Immature natural killer cell (primary cell): ENCODE measurements at regions not wholly inside any gene's neighbourhood (a gene's known extent, or its start where the extent isn't known, plus 50 kb on each side); places are given as distances from the start of the nearest gene placed in this dataset.

Experiments
- DNase-seq, 3 donors: peaks; one replicate each; pipeline ENCODE4 v3.0.0; 2022; ENCODE audit warnings: mixed read lengths in 1 of 3
- H3K27ac Mint-ChIP-seq, 6 donors: one replicate each; pipeline ENCODE4 v1.8.0; 2020; ENCODE audit warnings: mixed read lengths in 6 of 6, mild to moderate bottlenecking in 5 of 6, inconsistent platforms in 4 of 6, moderate library complexity in 3 of 6
- H3K27me3 Mint-ChIP-seq, 3 donors: one replicate each; pipeline ENCODE4 v1.8.0; 2020 to 2021; ENCODE audit warnings: low read depth in 3 of 3, mild to moderate bottlenecking in 3 of 3, mixed read lengths in 3 of 3, moderate library complexity in 3 of 3, inconsistent platforms in 1 of 3
- H3K36me3 Mint-ChIP-seq, 3 donors: one replicate each; pipeline ENCODE4 v1.8.0; 2020; ENCODE audit warnings: mixed read lengths in 3 of 3, inconsistent platforms in 2 of 3, mild to moderate bottlenecking in 2 of 3
- H3K4me1 Mint-ChIP-seq, 2 donors: one replicate each; pipeline ENCODE4 v1.8.0; 2020; ENCODE audit warnings: inconsistent platforms in 2 of 2, mild to moderate bottlenecking in 2 of 2, mixed read lengths in 2 of 2, moderate library complexity in 1 of 2
- H3K4me3 Mint-ChIP-seq, 5 donors: one replicate each; pipeline ENCODE4 v1.8.0; 2020; ENCODE audit warnings: mild to moderate bottlenecking in 5 of 5, mixed read lengths in 5 of 5, inconsistent platforms in 3 of 5, moderate library complexity in 3 of 5
- H3K9me3 Mint-ChIP-seq, 6 donors: one replicate each; pipeline ENCODE4 v1.8.0; 2020; ENCODE audit warnings: mild to moderate bottlenecking in 6 of 6, mixed read lengths in 6 of 6, inconsistent platforms in 4 of 6, moderate library complexity in 3 of 6

GRCh38 chr1:74818241-74818640 lies 85.3 kb downstream of the TYW3 start:
- no peak overlapping the region for H3K4me3 Mint-ChIP-seq

GRCh38 chr1:74818661-74819456 lies 85.9 kb downstream of the TYW3 start:
- Mint-ChIP-seq H3K9me3 (peaks cover 0 to 19% (median 4%) of the 10 kb centered on the region in 6 donors), H3K4me1 (no peaks in the 10 kb centered on the region)
- no peak for DNase-seq

More at GRCh38 chr1:74818241-74818640, 85.3 kb downstream of the TYW3 start:
- no peaks in the 10 kb centered on the region for H3K4me1 Mint-ChIP-seq
- H3K9me3 Mint-ChIP-seq = peaks cover 0 to 22% (median 4%) of the 10 kb centered on the region in 6 donors
- H3K36me3 Mint-ChIP-seq = no peaks in the 10 kb centered on the region
- no peak for DNase-seq
- peaks cover 0 to 2% (median 0%) of the 10 kb centered on the region in 3 donors for H3K27me3 Mint-ChIP-seq
- no peak overlapping the region for H3K27ac Mint-ChIP-seq

GRCh38 chr1:74822851-74823401 lies 90.0 kb downstream of the TYW3 start:
- H3K36me3 Mint-ChIP-seq = no peaks in the 10 kb centered on the region
- no peak overlapping the region for H3K4me3 Mint-ChIP-seq
- no peak overlapping the region for H3K27ac Mint-ChIP-seq
- no peaks in the 10 kb centered on the region for H3K4me1 Mint-ChIP-seq
- H3K27me3 Mint-ChIP-seq = no peaks in the 10 kb centered on the region
- DNase-seq = no peak
- H3K9me3 Mint-ChIP-seq = peaks cover 0 to 9% (median 0%) of the 10 kb centered on the region in 6 donors

More at GRCh38 chr1:74818661-74819456, 85.9 kb downstream of the TYW3 start:
- Mint-ChIP-seq H3K4me3 (no peak overlapping the region), H3K27me3 (peaks cover 0 to 2% (median 0%) of the 10 kb centered on the region in 3 donors), H3K36me3 (no peaks in the 10 kb centered on the region), H3K27ac (no peak overlapping the region)

- H3K27me3 Mint-ChIP-seq = no peaks in the 10 kb centered on the region
- peaks cover 0 to 2% (median 0%) of the 10 kb centered on the region in 6 donors for H3K9me3 Mint-ChIP-seq
- H3K4me1 Mint-ChIP-seq = no peaks in the 10 kb centered on the region
Measured at GRCh38 chr1:74824497-74825107, 91.7 kb downstream of the TYW3 start.

GRCh38 chr1:74830766-74831165 lies 97.8 kb downstream of the TYW3 start:
- no peaks in the 10 kb centered on the region for H3K36me3 Mint-ChIP-seq
- peaks cover 0 to 6% (median 2%) of the 10 kb centered on the region in 6 donors for H3K9me3 Mint-ChIP-seq

More at GRCh38 chr1:74824497-74825107, 91.7 kb downstream of the TYW3 start:
- Mint-ChIP-seq H3K27ac (no peak overlapping the region), H3K4me3 (no peak overlapping the region), H3K36me3 (no peaks in the 10 kb centered on the region)
- no peak for DNase-seq

GRCh38 chr1:74834261-74834660 lies 101.3 kb downstream of the TYW3 start:
- Mint-ChIP-seq H3K4me3 (no peak overlapping the region), H3K36me3 (no peaks in the 10 kb centered on the region), H3K9me3 (peaks cover 0 to 6% (median 2%) of the 10 kb centered on the region in 6 donors), H3K27me3 (no peaks in the 10 kb centered on the region), H3K4me1 (no peaks in the 10 kb centered on the region), H3K27ac (no peak overlapping the region)
- no peak for DNase-seq

More at GRCh38 chr1:74830766-74831165, 97.8 kb downstream of the TYW3 start:
- Mint-ChIP-seq H3K27me3 (no peaks in the 10 kb centered on the region), H3K27ac (no peak overlapping the region), H3K4me3 (no peak overlapping the region), H3K4me1 (no peaks in the 10 kb centered on the region)
- no peak for DNase-seq

GRCh38 chr1:74835051-74835450 lies 102.1 kb downstream of the TYW3 start:
- Mint-ChIP-seq H3K27ac (no peak overlapping the region), H3K4me3 (no peak overlapping the region), H3K36me3 (no peaks in the 10 kb centered on the region), H3K9me3 (peaks cover 0 to 8% (median 2%) of the 10 kb centered on the region in 6 donors), H3K4me1 (no peaks in the 10 kb centered on the region), H3K27me3 (no peaks in the 10 kb centered on the region)
- no peak for DNase-seq

GRCh38 chr1:74842726-74843125 lies 109.8 kb downstream of the TYW3 start:
- no peak overlapping the region for H3K27ac Mint-ChIP-seq
- H3K4me3 Mint-ChIP-seq = no peak overlapping the region
- no peaks in the 10 kb centered on the region for H3K4me1 Mint-ChIP-seq
- no peaks in the 10 kb centered on the region for H3K27me3 Mint-ChIP-seq
- peaks cover 2 to 7% (median 6%) of the 10 kb centered on the region in 6 donors for H3K9me3 Mint-ChIP-seq
- no peaks in the 10 kb centered on the region for H3K36me3 Mint-ChIP-seq
- no peak for DNase-seq

GRCh38 chr1:74847715-74848114 lies 114.8 kb downstream of the TYW3 start:
- no peak overlapping the region for H3K27ac Mint-ChIP-seq
- H3K4me3 Mint-ChIP-seq = no peak overlapping the region
- no peaks in the 10 kb centered on the region for H3K4me1 Mint-ChIP-seq
- peaks cover 4 to 28% (median 7%) of the 10 kb centered on the region in 6 donors for H3K9me3 Mint-ChIP-seq
- DNase-seq = no peak
- H3K36me3 Mint-ChIP-seq = no peaks in the 10 kb centered on the region
- no peaks in the 10 kb centered on the region for H3K27me3 Mint-ChIP-seq

GRCh38 chr1:74853756-74854155 lies 120.8 kb downstream of the TYW3 start:
- no peak overlapping the region for H3K27ac Mint-ChIP-seq
- DNase-seq = no peak
- H3K9me3 Mint-ChIP-seq = peaks cover 4 to 49% (median 10%) of the 10 kb centered on the region in 6 donors
- peaks cover 0 to 2% (median 1%) of the 10 kb centered on the region in 3 donors for H3K27me3 Mint-ChIP-seq
- no peaks in the 10 kb centered on the region for H3K36me3 Mint-ChIP-seq
- H3K4me1 Mint-ChIP-seq = no peaks in the 10 kb centered on the region
- H3K4me3 Mint-ChIP-seq = no peak overlapping the region

- Mint-ChIP-seq H3K27ac (no peak overlapping the region), H3K9me3 (peaks cover 8 to 42% (median 14%) of the 10 kb centered on the region in 6 donors), H3K36me3 (no peaks in the 10 kb centered on the region), H3K4me1 (no peaks in the 10 kb centered on the region), H3K4me3 (no peak overlapping the region), H3K27me3 (peaks cover 0 to 2% (median 1%) of the 10 kb centered on the region in 3 donors)
- DNase-seq = no peak
Measured at GRCh38 chr1:74856174-74856573, 123.2 kb downstream of the TYW3 start.

GRCh38 chr1:74857676-74858075 lies 124.7 kb downstream of the TYW3 start:
- DNase-seq = no peak
- Mint-ChIP-seq H3K4me1 (no peaks in the 10 kb centered on the region), H3K27me3 (peaks cover 0 to 2% (median 1%) of the 10 kb centered on the region in 3 donors), H3K27ac (no peak overlapping the region), H3K4me3 (no peak overlapping the region), H3K36me3 (no peaks in the 10 kb centered on the region), H3K9me3 (peaks cover 11 to 40% (median 14%) of the 10 kb centered on the region in 6 donors)

GRCh38 chr1:74858136-74858535 lies 125.2 kb downstream of the TYW3 start:
- Mint-ChIP-seq H3K9me3 (peaks cover 11 to 38% (median 17%) of the 10 kb centered on the region in 6 donors), H3K4me3 (no peak overlapping the region), H3K27me3 (peaks cover 0 to 2% (median 1%) of the 10 kb centered on the region in 3 donors), H3K27ac (no peak overlapping the region), H3K36me3 (no peaks in the 10 kb centered on the region), H3K4me1 (no peaks in the 10 kb centered on the region)
- DNase-seq = no peak

- H3K36me3 Mint-ChIP-seq = no peaks in the 10 kb centered on the region
- DNase-seq = no peak
- H3K4me3 Mint-ChIP-seq = no peak overlapping the region
- peaks cover 0 to 2% (median 0%) of the 10 kb centered on the region in 3 donors for H3K27me3 Mint-ChIP-seq
- H3K9me3 Mint-ChIP-seq = peaks cover 13 to 45% (median 25%) of the 10 kb centered on the region in 6 donors
- no peaks in the 10 kb centered on the region for H3K4me1 Mint-ChIP-seq
- H3K27ac Mint-ChIP-seq = no peak overlapping the region
Measured at GRCh38 chr1:74861867-74862266, 128.9 kb downstream of the TYW3 start.
